Parathyroid adenoma (tissue), 2 donors: ENCODE measurements at regions not wholly inside any gene's neighbourhood (a gene's known extent, or its start where the extent isn't known, plus 50 kb on each side); places are given as distances from the start of the nearest gene placed in this dataset.

Source experiments
- H2AFZ ChIP-seq: fragments of 300-600 bp; sonication (generic); one replicate; pipeline ENCODE4 v1.7.0; 2017; ENCODE audit warnings: antibody characterized with exemption, mild to moderate bottlenecking
- H3K27ac ChIP-seq: fragments of 300-600 bp; sonication (generic); one replicate; pipeline ENCODE4 v1.7.0; 2017
- H3K27me3 ChIP-seq: fragments of 300-600 bp; sonication (generic); one replicate; pipeline ENCODE4 v1.7.0; 2017; ENCODE audit warnings: low read length; ENCODE audit not compliant: control insufficient read depth, insufficient read depth
- H3K36me3 ChIP-seq: fragments of 300-600 bp; sonication (generic); one replicate; pipeline ENCODE4 v1.7.0; 2017; ENCODE audit warnings: low read length; ENCODE audit not compliant: control insufficient read depth, insufficient read depth
- H3K4me1 ChIP-seq: fragments of 300-600 bp; sonication (generic); one replicate; pipeline ENCODE4 v1.7.0; 2017; ENCODE audit warnings: control low read depth
- H3K4me2 ChIP-seq: fragments of 300-600 bp; sonication (generic); one replicate; pipeline ENCODE4 v1.7.0; 2017; ENCODE audit warnings: low read length
- H3K4me3 ChIP-seq: fragments of 300-600 bp; sonication (generic); one replicate; pipeline ENCODE4 v1.7.0; 2017; ENCODE audit warnings: low read depth, low read length
- H3K79me2 ChIP-seq: fragments of 300-600 bp; sonication (generic); one replicate; pipeline ENCODE4 v1.7.0; 2017; ENCODE audit warnings: control low read depth
- H3K9ac ChIP-seq: fragments of 300-600 bp; sonication (generic); one replicate; pipeline ENCODE4 v1.7.0; 2017; ENCODE audit warnings: mild to moderate bottlenecking
- H3K9me3 ChIP-seq: fragments of 300-600 bp; sonication (generic); one replicate; pipeline ENCODE4 v1.7.0; 2017; ENCODE audit warnings: low read length; ENCODE audit not compliant: control insufficient read depth
- TF ChIP-seq, protein P1 (sequence below): fragments of 300-600 bp; sonication (generic); IDR thresholded peaks from one replicate; pipeline ENCODE4 v1.7.0; 2017; ENCODE audit warnings: antibody characterized with exemption, mild to moderate bottlenecking
- donor health status: primary hyperparathyroidism.

DNA sequence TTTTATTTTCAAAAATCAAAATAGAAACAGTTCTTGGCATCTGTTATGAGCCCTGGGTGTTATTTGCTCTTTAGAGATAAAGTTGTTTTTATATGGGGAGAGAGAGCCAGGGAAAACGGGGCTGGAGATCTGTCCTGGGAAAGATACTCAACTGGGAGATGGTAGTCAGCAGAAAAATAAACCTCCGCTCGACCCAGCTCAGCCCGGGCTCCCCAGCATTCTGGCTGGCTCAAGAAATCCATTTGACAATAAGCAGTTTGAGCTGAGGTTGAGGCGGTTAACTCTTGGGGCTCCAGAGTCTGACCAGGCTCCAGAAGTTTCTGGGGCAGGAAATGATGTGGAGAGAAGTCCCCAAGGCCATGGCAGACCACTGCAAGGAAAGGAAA is 151.9 kb downstream of the IRX5 start:
- TF ChIP-seq, protein P1, sequence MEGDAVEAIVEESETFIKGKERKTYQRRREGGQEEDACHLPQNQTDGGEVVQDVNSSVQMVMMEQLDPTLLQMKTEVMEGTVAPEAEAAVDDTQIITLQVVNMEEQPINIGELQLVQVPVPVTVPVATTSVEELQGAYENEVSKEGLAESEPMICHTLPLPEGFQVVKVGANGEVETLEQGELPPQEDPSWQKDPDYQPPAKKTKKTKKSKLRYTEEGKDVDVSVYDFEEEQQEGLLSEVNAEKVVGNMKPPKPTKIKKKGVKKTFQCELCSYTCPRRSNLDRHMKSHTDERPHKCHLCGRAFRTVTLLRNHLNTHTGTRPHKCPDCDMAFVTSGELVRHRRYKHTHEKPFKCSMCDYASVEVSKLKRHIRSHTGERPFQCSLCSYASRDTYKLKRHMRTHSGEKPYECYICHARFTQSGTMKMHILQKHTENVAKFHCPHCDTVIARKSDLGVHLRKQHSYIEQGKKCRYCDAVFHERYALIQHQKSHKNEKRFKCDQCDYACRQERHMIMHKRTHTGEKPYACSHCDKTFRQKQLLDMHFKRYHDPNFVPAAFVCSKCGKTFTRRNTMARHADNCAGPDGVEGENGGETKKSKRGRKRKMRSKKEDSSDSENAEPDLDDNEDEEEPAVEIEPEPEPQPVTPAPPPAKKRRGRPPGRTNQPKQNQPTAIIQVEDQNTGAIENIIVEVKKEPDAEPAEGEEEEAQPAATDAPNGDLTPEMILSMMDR = no peak
- no peak overlapping the region for H2AFZ ChIP-seq
- no peak overlapping the region for H3K9ac ChIP-seq
- no peak overlapping the region for H3K4me2 ChIP-seq
- H3K9me3 ChIP-seq = no peaks in the 10 kb centered on the region
- no peaks in the 10 kb centered on the region for H3K79me2 ChIP-seq
- H3K4me3 ChIP-seq = no peak overlapping the region
- no peaks in the 10 kb centered on the region for H3K4me1 ChIP-seq
- H3K27me3 ChIP-seq = no peaks in the 10 kb centered on the region
- H3K36me3 ChIP-seq = no peaks in the 10 kb centered on the region
- no peak overlapping the region for H3K27ac ChIP-seq

- no peaks in the 10 kb centered on the region for H3K36me3 ChIP-seq
Observed at GRCh38 chr16:55083052-55083451, 152.4 kb downstream of the IRX5 start.

GRCh38 chr16:55088098-55088497 is 157.4 kb downstream of the IRX5 start:
- no peak overlapping the region for H3K9ac ChIP-seq
- H3K4me3 ChIP-seq = no peak overlapping the region
- no peaks in the 10 kb centered on the region for H3K79me2 ChIP-seq
- no peaks in the 10 kb centered on the region for H3K36me3 ChIP-seq
- TF ChIP-seq, protein P1 = no peak
- no peak overlapping the region for H3K27ac ChIP-seq
- H2AFZ ChIP-seq = no peak overlapping the region
- no peaks in the 10 kb centered on the region for H3K27me3 ChIP-seq
- no peaks in the 10 kb centered on the region for H3K4me1 ChIP-seq
- H3K9me3 ChIP-seq = no peaks in the 10 kb centered on the region
- no peak overlapping the region for H3K4me2 ChIP-seq

More at GRCh38 chr16:55083052-55083451, 152.4 kb downstream of the IRX5 start:
- Histone ChIP-seq H3K27ac (no peak overlapping the region), H3K79me2 (no peaks in the 10 kb centered on the region), H2AFZ (no peak overlapping the region), H3K4me1 (no peaks in the 10 kb centered on the region), H3K9me3 (no peaks in the 10 kb centered on the region), H3K9ac (no peak overlapping the region), H3K27me3 (no peaks in the 10 kb centered on the region), H3K4me3 (no peak overlapping the region), H3K4me2 (no peak overlapping the region)
- TF ChIP-seq, protein P1 = no peak

DNA sequence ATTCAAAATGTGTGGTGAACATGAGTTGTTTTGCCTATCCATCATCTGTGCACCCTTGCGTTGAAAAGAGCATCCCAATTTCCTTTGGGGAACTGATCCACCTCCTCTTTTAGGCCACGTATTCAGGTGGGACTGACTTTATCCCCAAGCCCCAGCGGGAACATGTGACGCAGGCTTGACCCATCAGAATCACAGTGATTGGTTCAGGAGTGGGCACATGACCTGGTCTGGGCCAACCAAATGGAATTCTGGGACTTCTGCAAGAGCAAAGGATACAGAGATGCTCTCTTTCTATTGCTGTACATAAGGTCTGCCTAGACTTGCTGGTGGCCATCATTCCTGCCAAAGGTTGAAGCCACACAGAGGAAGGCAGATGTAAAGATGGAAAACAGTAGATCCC is 158.9 kb downstream of the IRX5 start:
- Histone ChIP-seq H3K79me2 (no peaks in the 10 kb centered on the region), H3K9ac (no peak overlapping the region), H3K36me3 (no peaks in the 10 kb centered on the region), H3K4me1 (no peaks in the 10 kb centered on the region), H3K4me3 (no peak overlapping the region), H3K4me2 (no peak overlapping the region), H3K27me3 (no peaks in the 10 kb centered on the region), H3K9me3 (no peaks in the 10 kb centered on the region), H2AFZ (no peak overlapping the region), H3K27ac (no peak overlapping the region)
- TF ChIP-seq, protein P1 = no peak

DNA sequence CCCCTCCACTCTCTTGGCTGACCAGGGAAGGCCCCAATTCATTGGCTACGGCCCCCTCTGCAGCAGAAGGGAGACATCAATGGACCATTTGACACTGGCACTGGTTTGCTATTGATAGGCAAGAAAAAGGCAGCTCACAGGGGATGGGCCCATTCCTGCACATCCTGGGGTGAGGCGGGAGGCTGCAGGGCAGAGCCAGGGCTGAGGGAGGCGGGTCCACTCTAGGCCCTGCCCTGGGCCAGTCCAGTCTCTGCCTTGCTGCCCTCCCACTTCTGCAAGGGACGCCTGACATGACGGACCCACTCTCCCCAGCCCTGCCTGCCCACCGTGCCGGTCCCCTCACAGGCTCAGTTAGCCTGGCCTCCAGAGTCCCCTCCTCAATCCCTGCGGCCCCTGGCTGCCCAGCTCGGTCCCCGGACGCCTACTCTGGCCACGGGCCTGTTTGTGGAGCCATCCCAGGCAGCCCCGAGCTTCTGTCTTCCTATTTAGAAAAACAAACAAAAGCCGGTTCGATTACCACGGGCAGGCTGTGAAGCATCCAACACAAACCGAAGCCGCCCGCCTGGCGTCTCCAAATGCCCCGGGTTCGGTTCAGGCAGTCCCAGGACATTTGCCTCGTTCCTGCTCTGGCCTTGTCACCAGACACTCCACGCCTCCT is 160.7 kb downstream of the IRX5 start:
- H3K4me3 ChIP-seq = no peak overlapping the region
- no peak overlapping the region for H3K4me2 ChIP-seq
- no peak overlapping the region for H3K27ac ChIP-seq
- no peaks in the 10 kb centered on the region for H3K79me2 ChIP-seq
- no peaks in the 10 kb centered on the region for H3K4me1 ChIP-seq
- TF ChIP-seq, protein P1 = no peak
- no peak overlapping the region for H3K9ac ChIP-seq
- H3K9me3 ChIP-seq = no peaks in the 10 kb centered on the region
- no peaks in the 10 kb centered on the region for H3K27me3 ChIP-seq
- H3K36me3 ChIP-seq = no peaks in the 10 kb centered on the region
- no peak overlapping the region for H2AFZ ChIP-seq
